GM12878 (cell line): ENCODE measurements at regions not wholly inside any gene's neighbourhood (a gene's known extent, or its start where the extent isn't known, plus 50 kb on each side); places are given as distances from the start of the nearest gene placed in this dataset.

Source experiments
- ATAC-seq: fragments of 200-7000 bp; cut with Tn5 transposase; 3 replicates; pipeline ENCODE4 v1.9.1; 2020; ENCODE audit warnings: mild to moderate bottlenecking, moderate library complexity
- BruUV-seq: library from RNA; stranded (reverse); fragments of 400-500 nt; replicated peaks from 2 replicates; lab custom pipeline; 2021; lab: Mats Ljungman, UMichigan
- CTCF ChIA-PET: fragments of 300-600 bp; sonication (Branson Sonifier 250); formaldehyde crosslinking; extraction: SDS; loops from one replicate; lab custom pipeline; 2021; ENCODE audit warnings: inconsistent platforms; lab: Yijun Ruan, JAX
- POLR2A ChIA-PET: fragments of 350-600 bp; formaldehyde crosslinking; extraction: SDS; loops from one replicate; lab custom pipeline; 2021; ENCODE audit warnings: inconsistent platforms; lab: Charles Lee
- RAD21 ChIA-PET: fragments of 300-600 bp; sonication (Branson Sonifier 250); formaldehyde crosslinking; loops from one replicate; lab custom pipeline; 2023; ENCODE audit warnings: antibody characterized with exemption; ENCODE audit not compliant: unreplicated experiment; lab: Charles Lee
- SMC1A ChIA-PET: fragments of 300-600 bp; sonication (Branson Sonifier 250); formaldehyde crosslinking; loops from one replicate; lab custom pipeline; 2023; ENCODE audit not compliant: unreplicated experiment, uncharacterized antibody; lab: Charles Lee
- DNase-seq: peaks from one replicate; pipeline ENCODE4 v3.0.0-alpha.2; 2011; ENCODE audit warnings: low read depth, low spot score
- FAIRE-seq: peaks from 3 replicates; lab custom pipeline; 2011; peaks lifted over from hg19 to GRCh38; lab: Jason Lieb, UNC
- H2AFZ ChIP-seq: 2 replicates; pipeline ENCODE4 v1.6.0; 2011; ENCODE audit warnings: low read depth, low read length, control low read depth; ENCODE audit not compliant: control insufficient read depth
- H3K27ac ChIP-seq: 2 replicates; pipeline ENCODE4 v1.5.1; 2011; ENCODE audit warnings: control low read depth; ENCODE audit not compliant: control insufficient read depth, insufficient read depth
- H3K27me3 ChIP-seq, 2 experiments: replicated peaks in 1 of 2; 2 replicates each; pipeline versions ENCODE4 v1.6.0 to v1.6.1; 2011; ENCODE audit warnings: low read length in 1 of 2; ENCODE audit not compliant: control insufficient read depth in 2 of 2, insufficient read depth in 2 of 2
- H3K36me3 ChIP-seq, 2 experiments: 2 replicates each; pipeline ENCODE4 v1.5.1; 2011; ENCODE audit warnings: low read length in 1 of 2; ENCODE audit not compliant: control insufficient read depth in 2 of 2, insufficient read depth in 2 of 2
- H3K4me1 ChIP-seq: 2 replicates; pipeline ENCODE4 v1.6.1; 2011; ENCODE audit warnings: mild to moderate bottlenecking, low read length, moderate library complexity, mixed read lengths; ENCODE audit not compliant: control insufficient read depth, insufficient read depth
- H3K4me2 ChIP-seq: 2 replicates; pipeline ENCODE4 v1.6.0; 2011; ENCODE audit warnings: control low read depth; ENCODE audit not compliant: control insufficient read depth, insufficient read depth
- H3K4me3 ChIP-seq: fragments of 200-600 bp; sonication (generic); 2 replicates; pipeline ENCODE4 v1.5.1; 2016
- H3K79me2 ChIP-seq: 2 replicates; pipeline ENCODE4 v1.6.0; 2011; ENCODE audit warnings: low read length; ENCODE audit not compliant: control insufficient read depth, insufficient read depth
- H3K9ac ChIP-seq: 2 replicates; pipeline ENCODE4 v1.8.0; 2011; ENCODE audit warnings: low read length, control low read depth, mixed read lengths; ENCODE audit not compliant: control insufficient read depth, insufficient read depth
- H3K9me3 ChIP-seq: replicated peaks from 3 replicates; pipeline ENCODE4 v1.5.1; 2011; ENCODE audit warnings: mild to moderate bottlenecking, low read length; ENCODE audit not compliant: control insufficient read depth, insufficient read depth
- H4K20me1 ChIP-seq: 2 replicates; pipeline ENCODE4 v1.6.0; 2011; ENCODE audit not compliant: control insufficient read depth, insufficient read depth
- HDAC6 ChIP-seq: fragments of 200-600 bp; sonication (generic); IDR thresholded peaks from one replicate; pipeline ENCODE4 v1.8.0; 2017; ENCODE audit warnings: antibody characterized with exemption; ENCODE audit not compliant: unreplicated experiment
- POU2F2 ChIP-seq: IDR thresholded peaks from 3 replicates; pipeline ENCODE4 v1.6.1; 2011; ENCODE audit warnings: low read depth, mild to moderate bottlenecking, low read length, borderline replicate concordance
- PRDM15 ChIP-seq: fragments of 450-650 bp; formaldehyde crosslinking; IDR thresholded peaks from 2 replicates; pipeline ENCODE4 v1.4.0; 2020; ENCODE audit warnings: mild to moderate bottlenecking, moderate library complexity
- ZNF622 ChIP-seq: fragments of 450-650 bp; IDR thresholded peaks from 2 replicates; pipeline ENCODE4 v1.6.1; 2017; ENCODE audit warnings: mild to moderate bottlenecking, inconsistent platforms
- WGBS: methylation state at CpG from one replicate; pipeline ENCODE4 v1.1.6; 2016; ENCODE audit warnings: low lambda C conversion rate; ENCODE audit not compliant: insufficient replicate concordance, insufficient coverage; ENCODE audit errors: missing lambda C conversion rate; 5-methylcytosine and 5-hydroxymethylcytosine counted together
- in situ Hi-C: fragments of 300-500 bp; cut with MboI; formaldehyde crosslinking; loops from 9 replicates; pipeline ENCODE4 v1.14.3; 2018; ENCODE audit warnings: mixed read lengths
- intact Hi-C: fragments of 100-400 bp; cut with micrococcal nuclease; formaldehyde crosslinking; loops from one replicate; pipeline ENCODE4 v1.14.2; 2022; ENCODE audit not compliant: unreplicated experiment

- no peak overlapping the region for H3K27ac ChIP-seq
- TF ChIP-seq POU2F2: no peak
- H3K9me3 ChIP-seq: no peaks in the 10 kb centered on the region
- no peaks in the 10 kb centered on the region for H4K20me1 ChIP-seq
- no peak overlapping the region for H3K4me3 ChIP-seq
- ChIA-PET SMC1A (no interaction called here), CTCF (no interaction called here), POLR2A (no interaction called here), RAD21 (no interaction called here)
- DNase-seq (no peak), ATAC-seq (no peak), FAIRE-seq (no peak)
- intact Hi-C loops: no loop called here
- no peaks in the 10 kb centered on the region for H3K4me1 ChIP-seq
- WGBS: 10% methylated on average over 15 of the region's 15 CpGs
- no peak overlapping the region for H2AFZ ChIP-seq
- no peaks in the 10 kb centered on the region for H3K36me3 ChIP-seq
- H3K9ac ChIP-seq: no peak overlapping the region
- in situ Hi-C loops: no loop called here
- H3K79me2 ChIP-seq: no peaks in the 10 kb centered on the region
- no peaks in the 10 kb centered on the region; a peak in 2 of 4 replicates for H3K27me3 ChIP-seq
- no TSS peak for BruUV-seq
- no peak overlapping the region for H3K4me2 ChIP-seq
Measured at GRCh38 chr22:27673839-27674238, 127.7 kb downstream of the MN1 start.

- ATAC-seq (no peak), DNase-seq (no peak), FAIRE-seq (no peak)
- intact Hi-C loops: no loop called here
- H3K4me2 ChIP-seq: no peak overlapping the region
- no peaks in the 10 kb centered on the region for H3K9me3 ChIP-seq
- ChIA-PET RAD21 (no interaction called here), CTCF (no interaction called here), SMC1A (no interaction called here), POLR2A (no interaction called here)
- H3K27ac ChIP-seq: no peak overlapping the region
- no peaks in the 10 kb centered on the region for H3K79me2 ChIP-seq
- no peaks in the 10 kb centered on the region for H3K4me1 ChIP-seq
- no peaks in the 10 kb centered on the region; a peak in 2 of 4 replicates for H3K27me3 ChIP-seq
- in situ Hi-C loops: no loop called here
- no peak overlapping the region for H2AFZ ChIP-seq
- no peak overlapping the region for H3K9ac ChIP-seq
- 0% methylated on average over 4 of the region's 4 CpGs for WGBS
- no peak for TF ChIP-seq PRDM15 (CRISPR knock-in tag)
- no peak for TF ChIP-seq HDAC6
- no peak for TF ChIP-seq ZNF622
- H3K36me3 ChIP-seq: no peaks in the 10 kb centered on the region
- BruUV-seq: no TSS peak
- H3K4me3 ChIP-seq: no peak overlapping the region
- H4K20me1 ChIP-seq: no peaks in the 10 kb centered on the region
Measured at GRCh38 chr22:27674261-27674923, 127.2 kb downstream of the MN1 start.
